ENCODE measurements at regions not wholly inside any gene's neighbourhood (a gene's known extent, or its start where the extent isn't known, plus 50 kb on each side); places are given as distances from the start of the nearest gene placed in this dataset.

GRCh38 chr2:6310256-6311215 lies 555.2 kb downstream of the CMPK2 start:
- no peak for TF ChIP-seq CTCF (IDR thresholded peaks at IDR 0.05; ENCODE audit: borderline replicate concordance, insufficient read depth, low read depth, low read length)
- H3K4me3 ChIP-seq (ENCODE audit: low read depth, low read length) = no peak overlapping the region

- TF ChIP-seq CTCF (IDR thresholded peaks at IDR 0.05; ENCODE audit: borderline replicate concordance, insufficient read depth, low read depth, low read length) = no peak
- H3K4me3 ChIP-seq (ENCODE audit: low read depth, low read length) = no peak overlapping the region
Measured at GRCh38 chr2:6312367-6312766, 553.3 kb downstream of the CMPK2 start.

- H3K4me3 ChIP-seq (ENCODE audit: low read depth, low read length) = no peak overlapping the region
- TF ChIP-seq CTCF (IDR thresholded peaks at IDR 0.05; ENCODE audit: borderline replicate concordance, insufficient read depth, low read depth, low read length) = no peak
Measured at GRCh38 chr2:6314218-6314960, 551.3 kb downstream of the CMPK2 start.

GRCh38 chr2:6325616-6326015 lies 540.1 kb downstream of the CMPK2 start:
- TF ChIP-seq CTCF (IDR thresholded peaks at IDR 0.05; ENCODE audit: borderline replicate concordance, insufficient read depth, low read depth, low read length) = no peak
- H3K4me3 ChIP-seq (ENCODE audit: low read depth, low read length) = no peak overlapping the region

- TF ChIP-seq CTCF (IDR thresholded peaks at IDR 0.05; ENCODE audit: borderline replicate concordance, insufficient read depth, low read depth, low read length) = no peak
- H3K4me3 ChIP-seq (ENCODE audit: low read depth, low read length) = no peak overlapping the region
Measured at GRCh38 chr2:6326958-6327357, 538.7 kb downstream of the CMPK2 start.

- TF ChIP-seq CTCF (IDR thresholded peaks at IDR 0.05; ENCODE audit: borderline replicate concordance, insufficient read depth, low read depth, low read length) = no peak
- no peak overlapping the region for H3K4me3 ChIP-seq (ENCODE audit: low read depth, low read length)
Measured at GRCh38 chr2:6336752-6337471, 528.8 kb downstream of the CMPK2 start.

Data from GM12875 (cell line).